ENCODE measurements at regions not wholly inside any gene's neighbourhood (a gene's known extent, or its start where the extent isn't known, plus 50 kb on each side); places are given as distances from the start of the nearest gene placed in this dataset.

DNA sequence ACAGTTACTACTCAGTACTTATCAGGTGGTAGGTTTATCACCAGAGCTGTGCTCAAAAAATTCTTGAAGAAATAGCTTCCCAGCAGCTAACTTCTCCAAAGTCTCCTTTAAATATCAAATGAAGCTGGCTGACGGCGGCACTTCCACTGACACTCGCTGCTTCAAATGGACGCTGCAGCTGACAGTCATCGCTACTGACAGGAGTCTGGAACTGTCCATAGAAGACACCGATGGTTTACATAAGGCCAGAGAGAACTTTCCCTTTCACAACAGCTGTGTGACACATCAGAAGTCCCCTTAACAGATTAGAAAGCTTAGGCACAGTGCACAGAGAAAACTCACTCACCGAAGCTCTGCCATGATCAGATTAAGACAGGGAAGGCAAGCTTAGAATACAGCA is 270.2 kb downstream of the SHOX2 start:
- H2BK120ac ChIP-seq (replicated peaks; ENCODE audit: low read depth, low read length), result no peak overlapping the region

More for the DNA sequence above, 270.2 kb downstream of the SHOX2 start:
- no peak overlapping the region for H3K27ac ChIP-seq (ENCODE audit: low read depth, low read length)
- H4K5ac ChIP-seq (ENCODE audit: insufficient read length, low read depth, low read length), result no peak overlapping the region
- H2BK5ac ChIP-seq (ENCODE audit: low read depth, low read length), result no peak overlapping the region
- H3K36me3 ChIP-seq (ENCODE audit: control insufficient read depth in 2 of 4, insufficient read depth in 4 of 4, low read length in 3 of 4), result no peaks in the 10 kb centered on the region
- FAIRE-seq (no peak), DNase-seq (ENCODE audit: low read depth in 1 of 2, low spot score in 2 of 2) (no peak)
- H2BK15ac ChIP-seq (ENCODE audit: low read length), result no peak overlapping the region
- no peak overlapping the region for H2BK12ac ChIP-seq (ENCODE audit: low read depth, low read length)
- H3K23ac ChIP-seq (ENCODE audit: insufficient read length), result no peak overlapping the region
- H4K91ac ChIP-seq (replicated peaks; ENCODE audit: insufficient read length, low read length), result no peak overlapping the region
- H3K56ac ChIP-seq (replicated peaks; ENCODE audit: insufficient read length, low read depth, low read length), result no peak overlapping the region
- no peak overlapping the region for H3K9ac ChIP-seq (replicated peaks in 1 of 4; ENCODE audit: extremely low read depth in 1 of 4, low read depth in 3 of 4, low read length in 3 of 4)
- H4K20me1 ChIP-seq (replicated peaks in 1 of 2; ENCODE audit: control insufficient read depth in 1 of 2, insufficient read depth in 2 of 2, low read length in 2 of 2), result peaks cover 0 to 1% of the 10 kb centered on the region in 2 experiments
- H2AFZ ChIP-seq (ENCODE audit: low read length), result no peak overlapping the region
- H3K4me3 ChIP-seq (ENCODE audit: extremely low read depth in 1 of 4, insufficient read depth in 2 of 4, low read depth in 3 of 4, low read length in 4 of 4), result no peak overlapping the region
- POLR2A ChIA-PET (ENCODE audit: partially characterized antibody), result no interaction called here
- no peaks in the 10 kb centered on the region for H3K9me3 ChIP-seq (ENCODE audit: insufficient read depth in 2 of 2, low read depth in 1 of 2, low read length in 1 of 2)
- H3K18ac ChIP-seq (ENCODE audit: extremely low read depth, low read length), result no peak overlapping the region
- H4K8ac ChIP-seq (ENCODE audit: extremely low read depth, insufficient read depth, low read length), result no peak overlapping the region
- H2BK20ac ChIP-seq (ENCODE audit: low read length), result no peak overlapping the region
- no peaks in the 10 kb centered on the region; a peak in 1 of 7 replicates for H3K4me1 ChIP-seq (replicated peaks in 1 of 4; ENCODE audit: control insufficient read depth in 3 of 4, insufficient read depth in 4 of 4, low read length in 3 of 4)
- H3K4me2 ChIP-seq (ENCODE audit: insufficient read depth in 1 of 2, low read depth in 2 of 2, low read length in 2 of 2), result no peak overlapping the region
- no peak overlapping the region for H2AK5ac ChIP-seq (ENCODE audit: low read depth, low read length)
- H3K4ac ChIP-seq (replicated peaks; ENCODE audit: insufficient read length, low read depth, low read length), result no peak overlapping the region
- TF ChIP-seq TEAD4 (IDR thresholded peaks at IDR 0.05; ENCODE audit: low read depth, low read length) (no peak), SUZ12 (IDR thresholded peaks at IDR 0.05; ENCODE audit: low read length) (no peak), CTBP2 (IDR thresholded peaks at IDR 0.05; ENCODE audit: borderline replicate concordance, insufficient read depth, insufficient read length, low read length) (no peak), SP1 (IDR thresholded peaks at IDR 0.05; ENCODE audit: low read depth, low read length) (no peak), SAP30 (IDR thresholded peaks at IDR 0.05; ENCODE audit: insufficient read depth, insufficient replicate concordance, low read length) (no peak)
- TF ChIP-seq, protein P1, sequence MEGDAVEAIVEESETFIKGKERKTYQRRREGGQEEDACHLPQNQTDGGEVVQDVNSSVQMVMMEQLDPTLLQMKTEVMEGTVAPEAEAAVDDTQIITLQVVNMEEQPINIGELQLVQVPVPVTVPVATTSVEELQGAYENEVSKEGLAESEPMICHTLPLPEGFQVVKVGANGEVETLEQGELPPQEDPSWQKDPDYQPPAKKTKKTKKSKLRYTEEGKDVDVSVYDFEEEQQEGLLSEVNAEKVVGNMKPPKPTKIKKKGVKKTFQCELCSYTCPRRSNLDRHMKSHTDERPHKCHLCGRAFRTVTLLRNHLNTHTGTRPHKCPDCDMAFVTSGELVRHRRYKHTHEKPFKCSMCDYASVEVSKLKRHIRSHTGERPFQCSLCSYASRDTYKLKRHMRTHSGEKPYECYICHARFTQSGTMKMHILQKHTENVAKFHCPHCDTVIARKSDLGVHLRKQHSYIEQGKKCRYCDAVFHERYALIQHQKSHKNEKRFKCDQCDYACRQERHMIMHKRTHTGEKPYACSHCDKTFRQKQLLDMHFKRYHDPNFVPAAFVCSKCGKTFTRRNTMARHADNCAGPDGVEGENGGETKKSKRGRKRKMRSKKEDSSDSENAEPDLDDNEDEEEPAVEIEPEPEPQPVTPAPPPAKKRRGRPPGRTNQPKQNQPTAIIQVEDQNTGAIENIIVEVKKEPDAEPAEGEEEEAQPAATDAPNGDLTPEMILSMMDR (IDR thresholded peaks at IDR 0.05; ENCODE audit: control extremely low read depth in 1 of 3, insufficient read depth in 1 of 3, low read depth in 1 of 3, low read length in 3 of 3), result no peak
- WGBS, 2 experiments (ENCODE audit: extremely low coverage in 1 of 2, insufficient coverage in 1 of 2, insufficient read length in 1 of 2, insufficient replicate concordance in 2 of 2, low coverage in 1 of 2, low lambda C conversion rate in 2 of 2, missing lambda C conversion rate in 1 of 2), result 92% methylated on average over 7 of the region's 7 CpGs; no CpG with 5 or more reads in 1 of the 2 experiments
- no peaks in the 10 kb centered on the region for H3K27me3 ChIP-seq (replicated peaks in 1 of 4; ENCODE audit: control insufficient read depth in 3 of 4, extremely low read depth in 1 of 4, insufficient read depth in 3 of 4, low read length in 3 of 4)
- no peak overlapping the region for H3K14ac ChIP-seq (ENCODE audit: insufficient read length)
- no peaks in the 10 kb centered on the region for H3K23me2 ChIP-seq (ENCODE audit: low read depth, low read length)
- H3K79me1 ChIP-seq (ENCODE audit: low read depth, low read length), result no peaks in the 10 kb centered on the region
- CTCF ChIA-PET (ENCODE audit: partially characterized antibody), result interaction anchor here (1.1 kb wide), 1 partner anchor 25 kb away, joined by 4 read pairs; no protein-coding TSS in a partner anchor
- no peaks in the 10 kb centered on the region for H3K79me2 ChIP-seq (ENCODE audit: control insufficient read depth in 1 of 2, insufficient read depth in 2 of 2, low read length in 2 of 2)
